ENCODE measurements at regions not wholly inside any gene's neighbourhood (a gene's known extent, or its start where the extent isn't known, plus 50 kb on each side); places are given as distances from the start of the nearest gene placed in this dataset.

GRCh38 chr6:140847262-140847645, 1285.5 kb upstream of the GJE1 start:
- no peak for TF ChIP-seq CTCF (IDR thresholded peaks at IDR 0.05; ENCODE audit: insufficient read depth, low read depth, low read length, missing control alignments)
- H3K4me3 ChIP-seq (ENCODE audit: low read depth, low read length), result no peak overlapping the region
- DNase-seq (ENCODE audit: low read depth), result no peak

DNA sequence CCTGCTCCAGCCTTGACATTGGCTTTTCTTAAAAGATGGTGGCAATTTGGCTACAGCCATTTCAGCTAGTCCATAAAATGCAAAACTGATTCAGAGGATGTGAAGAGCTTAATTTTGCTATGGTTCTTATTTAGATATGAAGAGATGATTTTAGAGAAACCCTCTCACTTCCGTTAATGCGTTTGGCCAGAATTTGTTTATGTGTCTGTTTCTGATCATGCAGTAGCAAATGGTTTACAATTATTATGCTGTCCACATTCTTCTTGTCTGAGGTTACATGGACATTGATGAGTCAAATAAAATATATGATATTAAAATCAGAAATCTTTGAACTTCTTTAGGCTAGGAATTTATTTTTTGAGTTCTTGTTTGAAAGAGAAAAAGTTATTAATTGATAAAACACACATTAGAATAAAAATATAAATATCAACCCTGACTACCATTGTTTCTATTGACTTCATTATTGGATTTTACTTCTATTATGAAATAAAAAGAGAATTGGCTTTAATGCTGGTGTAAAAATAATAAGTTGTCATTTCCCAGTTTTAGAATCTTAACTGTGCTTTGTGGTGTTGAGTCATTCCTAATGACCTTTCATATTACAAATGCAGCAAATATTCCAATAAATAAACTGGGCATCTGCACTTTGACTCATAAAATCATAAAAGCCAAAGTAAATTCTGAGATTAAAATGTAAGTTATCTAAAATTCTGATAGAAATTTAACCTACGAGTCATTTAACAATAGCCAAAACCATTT, 1286.0 kb upstream of the GJE1 start:
- H3K4me3 ChIP-seq (ENCODE audit: low read depth, low read length), result no peak overlapping the region
- no peak for DNase-seq (ENCODE audit: low read depth)
- TF ChIP-seq CTCF (IDR thresholded peaks at IDR 0.05; ENCODE audit: insufficient read depth, low read depth, low read length, missing control alignments), result no peak

DNA sequence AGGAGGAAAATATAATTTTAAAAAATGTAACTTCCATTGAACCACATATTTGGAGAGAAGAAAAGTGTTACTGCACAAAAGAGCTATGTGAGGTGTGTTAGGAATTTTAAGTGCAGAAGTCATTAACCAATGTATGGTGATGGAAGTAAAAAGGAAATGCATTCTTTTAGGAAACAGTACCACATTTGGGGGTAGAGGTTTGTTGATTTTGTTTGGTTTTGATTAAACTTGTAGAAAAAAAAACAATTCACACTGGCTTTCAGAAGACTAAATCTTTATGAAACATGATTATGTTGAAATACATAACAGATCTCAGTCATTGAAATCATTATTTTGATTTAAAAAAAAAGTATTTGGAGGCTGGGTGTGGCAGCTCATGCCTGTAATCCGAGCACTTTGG, 1287.0 kb upstream of the GJE1 start:
- H3K4me3 ChIP-seq (ENCODE audit: low read depth, low read length), result no peak overlapping the region
- DNase-seq (ENCODE audit: low read depth), result no peak
- TF ChIP-seq CTCF (IDR thresholded peaks at IDR 0.05; ENCODE audit: insufficient read depth, low read depth, low read length, missing control alignments), result no peak

DNA sequence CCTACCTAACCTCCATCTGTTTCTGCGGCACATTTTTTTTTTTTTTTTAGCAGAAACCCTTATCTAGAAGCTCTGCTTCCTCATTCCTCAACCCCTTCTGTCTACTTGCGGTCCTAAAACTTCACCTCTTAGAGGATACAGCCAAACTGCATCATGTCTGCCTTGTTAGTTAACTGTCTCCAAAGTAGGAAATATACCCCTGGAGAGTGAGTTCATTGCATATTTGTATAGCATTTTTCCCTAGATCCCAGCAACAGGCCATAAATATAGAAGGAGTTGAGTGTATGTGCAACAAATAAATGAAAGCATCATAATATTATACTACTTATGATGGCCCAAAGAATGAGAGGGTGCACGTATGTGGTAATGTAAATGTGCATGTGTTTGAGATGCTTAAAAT, 1288.6 kb upstream of the GJE1 start:
- no peak for TF ChIP-seq CTCF (IDR thresholded peaks at IDR 0.05; ENCODE audit: insufficient read depth, low read depth, low read length, missing control alignments)
- DNase-seq (ENCODE audit: low read depth), result no peak
- H3K4me3 ChIP-seq (ENCODE audit: low read depth, low read length), result no peak overlapping the region

DNA sequence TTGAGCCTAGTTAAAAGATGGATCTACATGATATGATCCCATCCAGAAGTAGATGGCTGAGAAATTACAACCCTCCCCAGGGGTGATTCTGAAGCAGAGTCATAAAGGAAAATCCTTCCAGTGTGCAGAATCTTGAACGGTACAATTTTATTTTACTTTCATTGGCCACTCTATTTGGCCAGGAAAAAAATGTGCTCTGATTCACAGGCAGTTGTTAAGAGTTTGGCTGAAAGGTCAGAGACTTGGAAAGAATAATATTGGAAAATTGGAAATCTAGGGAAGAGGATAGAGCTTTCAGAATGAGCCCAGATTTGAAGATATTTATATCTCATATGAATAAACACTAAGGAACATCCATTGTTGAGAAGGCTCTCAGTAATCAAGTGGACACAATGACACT, 1299.3 kb upstream of the GJE1 start:
- no peak for TF ChIP-seq CTCF (IDR thresholded peaks at IDR 0.05; ENCODE audit: insufficient read depth, low read depth, low read length, missing control alignments)
- H3K4me3 ChIP-seq (ENCODE audit: low read depth, low read length), result no peak overlapping the region
- no peak for DNase-seq (ENCODE audit: low read depth)

- DNase-seq (ENCODE audit: low read depth), result no peak
- TF ChIP-seq CTCF (IDR thresholded peaks at IDR 0.05; ENCODE audit: insufficient read depth, low read depth, low read length, missing control alignments), result no peak
- no peak overlapping the region for H3K4me3 ChIP-seq (ENCODE audit: low read depth, low read length)
Measured at GRCh38 chr6:140830666-140831065, 1302.1 kb upstream of the GJE1 start.

GRCh38 chr6:140828856-140829255, 1303.9 kb upstream of the GJE1 start:
- no peak for TF ChIP-seq CTCF (IDR thresholded peaks at IDR 0.05; ENCODE audit: insufficient read depth, low read depth, low read length, missing control alignments)
- DNase-seq (ENCODE audit: low read depth), result no peak
- no peak overlapping the region for H3K4me3 ChIP-seq (ENCODE audit: low read depth, low read length)

All from GM12865 (cell line).